CD4-positive, CD25-positive, alpha-beta regulatory T cell (primary cell): ENCODE measurements at regions not wholly inside any gene's neighbourhood (a gene's known extent, or its start where the extent isn't known, plus 50 kb on each side); places are given as distances from the start of the nearest gene placed in this dataset.
A peak's percentile ranks its signal among the peaks of the same experiment; 100 is the strongest.
"Not testable (repeated sequence)": the region's sequence is repeated elsewhere in the genome, so short reads cannot be mapped to it uniquely, and the experiment has no call there.

ENCODE experiments used
- ATAC-seq, 2 donors: fragments of 150-1000 bp; cut with Tn5 transposase; one replicate each; pipeline ENCODE4 v1.10.0; 2021; ENCODE audit warnings: low read depth in 2 of 2, moderate number of reproducible peaks in 2 of 2, moderate library complexity in 1 of 2
- DNase-seq, 3 donors: peaks; one replicate each; pipeline versions ENCODE4 v3.0.0 to v3.0.0-alpha.2; 2012 to 2022; ENCODE audit warnings: mixed read lengths in 1 of 3
- H3K27ac ChIP-seq: one replicate; pipeline ENCODE4 v1.7.0; 2013; ENCODE audit warnings: mild to moderate bottlenecking, low read length; ENCODE audit not compliant: insufficient read depth, poor library complexity, severe bottlenecking
- H3K27me3 ChIP-seq: one replicate; pipeline ENCODE4 v1.7.0; 2013; ENCODE audit warnings: low read length; ENCODE audit not compliant: control insufficient read depth, insufficient read depth
- H3K36me3 ChIP-seq: one replicate; pipeline ENCODE4 v1.7.0; 2013; ENCODE audit warnings: mild to moderate bottlenecking, low read length, moderate library complexity; ENCODE audit not compliant: control insufficient read depth, insufficient read depth
- H3K4me1 ChIP-seq: 2 replicates; pipeline ENCODE4 v1.7.0; 2013; ENCODE audit warnings: mild to moderate bottlenecking, low read length; ENCODE audit not compliant: insufficient read depth, control insufficient read depth, poor library complexity, severe bottlenecking
- H3K4me3 ChIP-seq: one replicate; pipeline ENCODE4 v1.7.0; 2013; ENCODE audit warnings: low read depth, mild to moderate bottlenecking, low read length, moderate library complexity
- H3K9me3 ChIP-seq, 2 experiments: 1 replicate in 1 of 2; 2 replicates in 1 of 2; pipeline ENCODE4 v1.7.0; 2013; ENCODE audit warnings: low read length in 2 of 2, mild to moderate bottlenecking in 1 of 2, moderate library complexity in 1 of 2; ENCODE audit not compliant: control insufficient read depth in 2 of 2
- H3K27ac Mint-ChIP-seq, 3 donors: one replicate each; pipeline ENCODE4 v1.8.0; 2020 to 2022; ENCODE audit warnings: mild to moderate bottlenecking in 3 of 3, mixed read lengths in 3 of 3, moderate library complexity in 2 of 3
- H3K27me3 Mint-ChIP-seq: one replicate; pipeline ENCODE4 v1.8.0; 2022; ENCODE audit warnings: mild to moderate bottlenecking, mixed read lengths
- H3K36me3 Mint-ChIP-seq: one replicate; pipeline ENCODE4 v1.8.0; 2020; ENCODE audit warnings: mixed read lengths
- H3K4me1 Mint-ChIP-seq, 4 donors: one replicate each; pipeline ENCODE4 v1.8.0; 2020 to 2022; ENCODE audit warnings: mixed read lengths in 4 of 4, mild to moderate bottlenecking in 1 of 4
- H3K4me3 Mint-ChIP-seq, 4 donors: one replicate each; pipeline ENCODE4 v1.8.0; 2020 to 2022; ENCODE audit warnings: mild to moderate bottlenecking in 4 of 4, mixed read lengths in 4 of 4, moderate library complexity in 3 of 4
- H3K9me3 Mint-ChIP-seq, 7 donors: one replicate each; pipeline ENCODE4 v1.8.0; 2020 to 2022; ENCODE audit warnings: mixed read lengths in 7 of 7, mild to moderate bottlenecking in 3 of 7, moderate library complexity in 2 of 7

DNA sequence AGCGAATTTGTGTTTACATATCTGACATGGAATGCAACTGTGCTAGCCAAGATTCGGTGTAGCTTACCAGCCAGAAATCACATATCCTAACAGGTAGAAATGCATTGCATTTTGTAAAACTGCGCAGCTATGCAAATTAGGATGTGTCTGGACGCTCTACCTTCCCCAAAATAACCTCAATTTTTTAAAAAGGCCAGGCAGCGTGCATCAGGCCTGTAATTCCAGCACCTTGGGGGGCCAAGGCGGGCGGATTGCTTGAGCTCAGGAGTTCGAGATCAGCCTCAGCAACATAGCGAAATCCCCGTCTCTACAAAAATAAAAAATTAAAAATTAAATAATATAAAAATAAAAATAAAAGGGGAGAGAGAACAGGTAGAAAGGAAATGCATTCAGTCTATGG is 305.0 kb downstream of the TYW1 start:
- H3K9me3 ChIP-seq, result no peaks in the 10 kb centered on the region
- H3K4me1 Mint-ChIP-seq, result peaks cover 11 to 47% (median 25%) of the 10 kb centered on the region in 4 donors
- peaks cover 6% of the 10 kb centered on the region for H3K27me3 Mint-ChIP-seq
- peak overlapping the region; percentile 68 for H3K4me3 ChIP-seq
- DNase-seq, result no peak
- H3K4me3 Mint-ChIP-seq, result peak overlapping the region; percentile 95 to 98 (median 97)
- H3K9me3 Mint-ChIP-seq, result no peaks in the 10 kb centered on the region
- peak overlapping the region; percentile 93 for H3K27ac ChIP-seq
- no peaks in the 10 kb centered on the region for H3K27me3 ChIP-seq
- no peak for ATAC-seq
- H3K27ac Mint-ChIP-seq, result peak overlapping the region in 2 of 3 donors; percentile 96 to 98
- H3K4me1 ChIP-seq, result peaks cover 11% of the 10 kb centered on the region
- peaks cover 5% of the 10 kb centered on the region for H3K36me3 ChIP-seq
- peaks cover 11% of the 10 kb centered on the region for H3K36me3 Mint-ChIP-seq

DNA sequence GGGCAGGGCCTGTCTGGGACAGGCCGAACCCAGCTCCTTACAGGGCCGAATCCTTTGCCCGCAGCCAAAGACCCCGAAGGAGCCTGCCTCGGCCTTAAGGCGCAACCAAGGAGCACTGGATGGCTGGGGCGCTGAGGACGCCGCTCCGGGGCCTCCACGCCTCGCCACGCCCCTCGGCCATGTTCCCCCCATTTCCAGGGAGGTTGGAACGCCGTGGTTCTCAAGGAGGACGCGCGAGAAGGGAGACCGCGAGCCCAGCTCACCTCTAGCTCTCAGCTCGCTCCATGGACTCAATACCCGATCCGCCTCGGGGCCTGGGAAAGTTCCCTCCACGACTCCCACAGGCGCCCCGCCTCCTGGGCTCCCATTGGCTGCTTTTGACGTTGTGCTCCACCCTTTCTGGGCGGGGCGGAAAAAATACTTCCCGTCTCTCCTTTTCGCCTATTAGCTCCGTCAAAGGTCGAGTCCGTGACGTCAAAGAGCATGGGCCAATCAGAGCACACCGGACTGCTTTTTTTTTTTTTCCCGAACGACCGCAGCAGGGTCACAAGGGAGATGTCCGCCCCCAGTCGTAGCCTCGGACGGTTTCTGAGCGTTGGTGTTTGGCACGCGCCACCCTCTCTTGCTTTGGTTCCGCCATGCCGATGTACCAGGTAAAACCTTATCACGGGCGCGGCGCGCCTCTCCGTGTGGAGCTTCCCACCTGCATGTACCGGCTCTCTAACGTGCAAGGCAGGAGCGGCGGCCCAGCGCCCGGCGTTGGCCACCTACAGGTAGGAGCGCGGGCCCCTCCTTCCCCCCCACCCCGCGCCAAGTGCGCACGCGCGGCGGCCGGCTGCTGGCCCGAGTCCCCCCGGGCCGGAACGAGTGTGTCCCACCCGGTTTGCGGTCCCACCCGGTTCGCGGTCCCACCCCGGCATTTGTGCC is 305.7 kb downstream of the TYW1 start:
- Histone ChIP-seq H3K4me3 (peak overlapping the region; percentile 68), H3K36me3 (peaks cover 8% of the 10 kb centered on the region), H3K9me3 (no peaks in the 10 kb centered on the region), H3K4me1 (peaks cover 11% of the 10 kb centered on the region), H3K27ac (peak overlapping the region; percentile 93), H3K27me3 (no peaks in the 10 kb centered on the region)
- peak overlapping the region; percentile 96 to 98 (median 98) for H3K27ac Mint-ChIP-seq
- no peaks in the 10 kb centered on the region for H3K9me3 Mint-ChIP-seq
- peaks cover 11 to 49% (median 25%) of the 10 kb centered on the region in 4 donors for H3K4me1 Mint-ChIP-seq
- ATAC-seq, result peak; percentile 84 to 86
- peaks cover 13% of the 10 kb centered on the region for H3K36me3 Mint-ChIP-seq
- DNase-seq, result peak; percentile 97 to 98 (median 98)
- H3K4me3 Mint-ChIP-seq, result peak overlapping the region; percentile 95 to 98 (median 97)
- peaks cover 6% of the 10 kb centered on the region for H3K27me3 Mint-ChIP-seq

DNA sequence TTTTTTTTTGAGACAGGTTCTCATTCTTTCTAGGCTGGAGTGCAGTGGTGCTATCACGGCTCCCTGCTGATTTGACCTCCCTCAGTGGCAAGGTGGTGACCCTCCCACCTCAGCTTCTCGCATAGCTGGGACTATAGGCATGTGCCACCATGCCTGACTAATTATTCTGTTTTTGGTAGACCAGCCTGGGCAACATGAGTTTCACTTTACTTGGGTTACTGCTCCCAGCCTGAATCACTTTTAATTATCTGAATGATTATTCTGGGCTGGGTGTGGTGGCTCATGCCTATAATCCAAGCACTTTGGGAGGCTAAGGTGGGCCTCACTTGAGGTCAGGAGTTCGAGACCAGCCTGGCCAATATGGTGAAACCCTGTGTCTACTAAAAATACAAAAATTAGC is 308.2 kb downstream of the TYW1 start:
- not testable (repeated sequence) for H3K27ac ChIP-seq, ATAC-seq, DNase-seq, H3K27me3 ChIP-seq, H3K27me3 Mint-ChIP-seq, H3K9me3 ChIP-seq, H3K4me3 ChIP-seq, H3K9me3 Mint-ChIP-seq
- H3K4me1 Mint-ChIP-seq, result peaks cover 11 to 54% (median 23%) of the 10 kb centered on the region in 4 donors
- H3K36me3 Mint-ChIP-seq, result peaks cover 25% of the 10 kb centered on the region
- peaks cover 11% of the 10 kb centered on the region for H3K4me1 ChIP-seq
- peak overlapping the region; percentile 9 to 78 (median 49) for H3K4me3 Mint-ChIP-seq
- H3K27ac Mint-ChIP-seq, result peak overlapping the region in 1 of 3 donors; percentile 25
- H3K36me3 ChIP-seq, result peaks cover 31% of the 10 kb centered on the region

DNA sequence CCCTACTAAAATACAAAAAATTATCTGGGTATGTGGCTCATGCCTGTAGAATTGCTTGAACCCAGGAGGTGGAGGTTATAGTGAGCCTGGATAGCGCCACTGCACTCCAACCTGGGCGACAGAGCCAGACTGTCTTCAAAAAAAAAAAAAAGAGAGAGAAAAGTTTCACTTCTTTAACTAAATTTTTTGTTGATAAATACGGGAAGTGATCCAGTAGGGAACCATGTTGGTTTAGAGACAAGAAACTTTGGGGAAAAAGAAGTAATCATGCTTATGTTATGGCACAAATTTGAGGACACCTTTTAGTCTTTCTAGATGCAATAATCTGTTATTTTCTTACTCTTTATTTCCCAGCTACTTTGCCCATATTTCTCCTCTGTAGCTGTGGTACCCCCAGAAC is 309.7 kb downstream of the TYW1 start:
- no peaks in the 10 kb centered on the region for H3K27me3 ChIP-seq
- peaks cover 8 to 54% (median 26%) of the 10 kb centered on the region in 4 donors for H3K4me1 Mint-ChIP-seq
- peak overlapping the region in 1 of 4 donors; percentile 44 for H3K4me3 Mint-ChIP-seq
- ATAC-seq (no peak), DNase-seq (no peak)
- H3K27me3 Mint-ChIP-seq, result peaks cover 6% of the 10 kb centered on the region
- H3K27ac ChIP-seq, result no peak overlapping the region
- no peaks in the 10 kb centered on the region for H3K9me3 ChIP-seq
- no peak overlapping the region for H3K4me3 ChIP-seq
- H3K36me3 Mint-ChIP-seq, result peaks cover 38% of the 10 kb centered on the region
- H3K4me1 ChIP-seq, result peaks cover 10% of the 10 kb centered on the region
- H3K36me3 ChIP-seq, result peaks cover 46% of the 10 kb centered on the region
- H3K27ac Mint-ChIP-seq, result no peak overlapping the region
- H3K9me3 Mint-ChIP-seq, result no peaks in the 10 kb centered on the region

DNA sequence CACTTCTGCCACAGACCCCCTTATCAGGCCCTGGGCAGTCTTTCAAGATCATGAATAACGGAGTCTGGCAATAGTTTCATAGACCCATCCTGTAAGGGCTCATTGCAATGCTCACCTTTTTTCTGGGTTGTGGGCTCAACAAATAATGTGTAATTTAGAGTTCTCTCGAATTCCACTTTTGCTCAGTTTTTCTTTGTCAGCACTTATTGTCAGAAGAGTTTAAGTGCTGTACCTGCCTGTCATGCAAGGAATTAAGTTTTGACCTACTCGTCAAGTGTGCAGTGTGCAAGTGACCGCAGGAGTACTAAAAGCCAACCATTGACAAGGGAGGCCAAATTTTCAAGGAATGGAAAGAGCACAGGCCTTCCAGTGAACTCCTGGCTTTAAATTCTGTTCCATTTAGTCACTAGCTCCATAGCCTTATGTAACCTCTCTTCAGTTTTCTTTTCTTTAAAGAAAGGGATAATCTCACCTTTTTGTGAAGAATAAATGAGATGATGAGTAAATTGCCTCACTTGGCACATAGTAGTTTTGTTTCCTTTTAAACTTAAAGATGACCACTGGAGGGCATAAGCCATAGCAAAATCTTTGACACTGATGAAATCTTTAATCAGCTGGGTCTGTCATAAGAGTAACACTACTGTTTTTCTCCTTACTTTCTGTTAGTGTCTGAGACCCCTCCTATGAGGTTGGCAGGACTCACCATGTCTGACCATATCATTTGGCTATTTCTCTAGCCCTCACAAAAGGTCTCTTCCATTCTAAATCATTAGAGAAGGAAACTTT is 313.3 kb downstream of the TYW1 start:
- Histone ChIP-seq H3K27me3 (no peaks in the 10 kb centered on the region), H3K4me1 (no peaks in the 10 kb centered on the region), H3K36me3 (peaks cover 70% of the 10 kb centered on the region), H3K4me3 (no peak overlapping the region), H3K27ac (no peak overlapping the region), H3K9me3 (no peaks in the 10 kb centered on the region)
- Mint-ChIP-seq H3K9me3 (no peaks in the 10 kb centered on the region), H3K4me1 (peaks cover 8 to 44% (median 17%) of the 10 kb centered on the region in 4 donors), H3K36me3 (peaks cover 51% of the 10 kb centered on the region), H3K27ac (peak overlapping the region in 2 of 3 donors; percentile 4 to 74), H3K27me3 (no peaks in the 10 kb centered on the region), H3K4me3 (no peak overlapping the region)
- ATAC-seq (no peak), DNase-seq (no peak)

DNA sequence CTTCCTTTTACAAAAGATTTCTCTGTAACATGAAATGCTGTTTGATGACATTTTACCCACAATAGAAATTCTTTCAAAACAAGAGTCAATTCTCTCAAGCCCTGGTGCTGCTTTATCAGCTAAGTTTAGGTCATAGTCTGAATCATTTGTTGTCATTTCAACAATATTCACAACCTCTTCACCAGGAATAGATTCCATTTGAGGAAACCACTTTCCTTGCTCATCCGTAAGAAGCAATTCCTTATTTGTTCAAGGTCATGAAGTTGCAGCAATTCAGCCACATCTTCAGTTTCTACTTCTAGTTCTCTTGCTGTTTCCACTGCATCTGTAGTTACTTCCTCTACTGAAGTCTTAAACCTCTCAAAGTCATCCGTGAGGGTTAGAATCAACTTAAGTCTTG is 315.3 kb downstream of the TYW1 start:
- Histone ChIP-seq H3K27ac (no peak overlapping the region), H3K9me3 (no peaks in the 10 kb centered on the region), H3K27me3 (no peaks in the 10 kb centered on the region), H3K4me1 (no peaks in the 10 kb centered on the region), H3K4me3 (no peak overlapping the region), H3K36me3 (peaks cover 71% of the 10 kb centered on the region)
- H3K27ac Mint-ChIP-seq, result no peak overlapping the region
- no peak for ATAC-seq
- peaks cover 41% of the 10 kb centered on the region for H3K36me3 Mint-ChIP-seq
- H3K27me3 Mint-ChIP-seq, result no peaks in the 10 kb centered on the region
- no peak for DNase-seq
- no peak overlapping the region for H3K4me3 Mint-ChIP-seq
- H3K9me3 Mint-ChIP-seq, result no peaks in the 10 kb centered on the region
- H3K4me1 Mint-ChIP-seq, result peaks cover 2 to 25% (median 10%) of the 10 kb centered on the region in 4 donors

DNA sequence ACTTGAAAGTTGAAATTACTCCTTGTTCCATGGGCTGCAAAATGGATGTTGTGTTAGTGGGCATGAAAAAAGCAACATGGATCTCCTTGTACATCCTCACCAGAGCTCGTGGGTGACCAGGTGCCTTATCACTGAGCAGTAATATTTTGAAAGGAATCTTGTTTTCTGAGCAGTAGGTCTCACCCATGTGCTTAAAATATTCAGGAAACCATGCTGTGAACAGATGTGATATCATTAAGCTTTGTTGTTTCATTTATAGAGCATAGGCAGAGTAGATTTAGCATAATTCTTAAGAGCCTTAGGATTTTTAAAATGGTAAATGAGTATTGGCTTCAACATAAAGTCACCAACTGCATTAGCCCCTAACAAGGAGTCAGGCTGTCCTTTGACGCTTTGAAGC is 316.6 kb downstream of the TYW1 start:
- H3K27ac Mint-ChIP-seq, result peak overlapping the region in 1 of 3 donors; percentile 33
- H3K4me3 Mint-ChIP-seq, result no peak overlapping the region
- ATAC-seq (no peak), DNase-seq (no peak)
- H3K9me3 Mint-ChIP-seq, result no peaks in the 10 kb centered on the region
- no peak overlapping the region for H3K4me3 ChIP-seq
- no peaks in the 10 kb centered on the region for H3K4me1 ChIP-seq
- H3K4me1 Mint-ChIP-seq, result peaks cover 2 to 21% (median 10%) of the 10 kb centered on the region in 4 donors
- peaks cover 43% of the 10 kb centered on the region for H3K36me3 Mint-ChIP-seq
- H3K27me3 ChIP-seq, result no peaks in the 10 kb centered on the region
- H3K36me3 ChIP-seq, result peaks cover 67% of the 10 kb centered on the region
- no peaks in the 10 kb centered on the region for H3K27me3 Mint-ChIP-seq
- H3K9me3 ChIP-seq, result no peaks in the 10 kb centered on the region
- no peak overlapping the region for H3K27ac ChIP-seq
